ENCODE measurements at regions not wholly inside any gene's neighbourhood (a gene's known extent, or its start where the extent isn't known, plus 50 kb on each side); places are given as distances from the start of the nearest gene placed in this dataset.

- no peaks in the 10 kb centered on the region for H3K9me1 ChIP-seq (replicated peaks; ENCODE audit: control insufficient read depth, extremely low read depth, insufficient read depth, low read length)
- no peak for FAIRE-seq
- H3K4me2 ChIP-seq (ENCODE audit: insufficient read depth, low read length), result no peak overlapping the region
- BruUV-seq (replicated peaks), result no TSS peak
- H2AFZ ChIP-seq (ENCODE audit: low read depth, low read length), result no peak overlapping the region
- H4K20me1 ChIP-seq (replicated peaks; ENCODE audit: control insufficient read depth, extremely low read depth, insufficient read depth, low read length), result no peaks in the 10 kb centered on the region
- peaks cover 0 to 4% of the 10 kb centered on the region in 2 experiments for H3K27me3 ChIP-seq (ENCODE audit: control insufficient read depth in 2 of 2, insufficient read depth in 2 of 2, low read length in 2 of 2)
- H3K4me3 ChIP-seq (replicated peaks in 1 of 3; ENCODE audit: insufficient read depth in 1 of 3, low read depth in 1 of 3, low read length in 3 of 3), result no peak overlapping the region
- ChIA-PET POLR2A (no interaction called here), CTCF (interaction anchor here (0.7 to 2.2 kb wide), 2 partner anchors 13 to 47 kb away, joined by 3 to 6 read pairs; no protein-coding TSS in a partner anchor)
- no peak overlapping the region for H3K9ac ChIP-seq (replicated peaks; ENCODE audit: extremely low read depth, insufficient read depth, low read length)
- no peak for DNase-seq (ENCODE audit: low read depth, low spot score)
- H3K27ac ChIP-seq (ENCODE audit: insufficient read depth, low read depth, low read length), result no peak overlapping the region
- H3K9me3 ChIP-seq (replicated peaks; ENCODE audit: control insufficient read depth, insufficient read depth, low read length), result no peaks in the 10 kb centered on the region
- no peaks in the 10 kb centered on the region for H3K79me2 ChIP-seq (ENCODE audit: control insufficient read depth, insufficient read depth, low read length)
- no peaks in the 10 kb centered on the region for H3K4me1 ChIP-seq (ENCODE audit: control insufficient read depth, extremely low read depth, insufficient read depth, low read length)
- dilution Hi-C loops (cut with MboI; ENCODE audit: extremely low pct_ligation_motif_present, low sequenced_read_pairs) (no loop called here), intact Hi-C loops (cut with micrococcal nuclease) (no loop called here)
- no peaks in the 10 kb centered on the region for H3K36me3 ChIP-seq (ENCODE audit: control insufficient read depth in 2 of 2, extremely low read depth in 1 of 2, insufficient read depth in 2 of 2, low read length in 2 of 2)
- TF ChIP-seq CTCF (IDR thresholded peaks at IDR 0.05; ENCODE audit: extremely low read depth in 1 of 2, insufficient read depth in 1 of 2, low read depth in 1 of 2, low read length in 2 of 2), result no peak
- no peak for TF ChIP-seq MYC (IDR thresholded peaks at IDR 0.05; ENCODE audit: low read depth, low read length)
- TF ChIP-seq GATA2 (IDR thresholded peaks at IDR 0.05; ENCODE audit: insufficient read depth, insufficient read length, low read depth, low read length), result no peak
- TF ChIP-seq POLR2AphosphoS5 (IDR thresholded peaks at IDR 0.05; ENCODE audit: insufficient read depth, low read depth, low read length), result no peak
- no peak for TF ChIP-seq POLR2A (IDR thresholded peaks at IDR 0.05; ENCODE audit: low read depth, low read length)
- TF ChIP-seq EZH2 (IDR thresholded peaks at IDR 0.05; ENCODE audit: borderline replicate concordance, low read depth, low read length, severe bottlenecking), result no peak
- TF ChIP-seq FOS (IDR thresholded peaks at IDR 0.05; ENCODE audit: borderline replicate concordance, insufficient read depth, low read length), result no peak
- TF ChIP-seq MAX (IDR thresholded peaks at IDR 0.05; ENCODE audit: insufficient read depth, insufficient read length), result no peak
- no peak for TF ChIP-seq JUN (IDR thresholded peaks at IDR 0.05; ENCODE audit: borderline replicate concordance, insufficient read depth, insufficient read length, low read depth)
These were observed 153.6 kb downstream of the PTCSC3 start for GRCh38 chr14:36022765-36023410.

All from endothelial cell of umbilical vein (primary cell).